HG03575 (cell line): ENCODE measurements at regions not wholly inside any gene's neighbourhood (a gene's known extent, or its start where the extent isn't known, plus 50 kb on each side); places are given as distances from the start of the nearest gene placed in this dataset.

ENCODE experiments used
- ATAC-seq: cut with Tn5 transposase; IDR thresholded peaks from one replicate; pipeline ENCODE4 v1.9.1; 2021; ENCODE audit not compliant: unreplicated experiment, insufficient number of reproducible peaks, low FRiP score; ENCODE audit errors: extremely low read depth

DNA sequence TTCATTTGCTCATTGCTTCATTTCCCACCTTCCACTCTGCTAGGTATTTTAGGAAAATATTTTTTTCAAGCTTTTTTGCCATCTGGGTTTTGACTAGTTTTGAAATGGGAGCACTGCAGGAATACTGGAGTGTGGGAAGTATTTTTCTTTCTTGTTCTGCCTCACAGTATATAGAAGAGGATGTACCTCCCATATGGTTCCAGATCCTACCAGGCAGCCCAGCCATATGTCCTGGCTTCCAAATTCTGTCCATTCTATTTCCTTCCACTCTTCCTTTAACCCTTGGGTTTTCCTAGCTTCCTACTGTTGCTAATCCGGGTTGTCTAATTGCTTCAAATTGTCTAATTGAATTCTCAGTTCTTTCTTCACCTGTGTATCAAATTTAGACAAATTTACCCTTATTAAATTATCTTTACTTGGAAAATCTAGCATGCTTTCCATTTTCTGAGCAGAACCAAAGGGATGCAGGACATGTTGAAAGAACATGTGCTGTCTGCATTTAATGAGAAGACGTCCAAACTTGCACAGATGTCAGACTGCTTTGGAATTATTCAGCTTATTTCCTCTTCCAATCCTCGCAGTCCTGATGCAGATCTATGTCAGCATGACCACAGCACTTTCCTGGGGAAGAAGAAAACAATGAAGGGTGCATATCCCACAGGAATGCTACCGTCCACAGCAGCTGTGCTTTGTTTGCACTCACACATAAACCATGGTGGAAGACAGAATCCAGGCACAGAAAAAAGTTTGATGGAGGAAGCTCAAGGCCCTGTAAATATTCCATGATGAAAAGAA, 1273.9 kb upstream of the MAP3K7 start:
- no peak for ATAC-seq

DNA sequence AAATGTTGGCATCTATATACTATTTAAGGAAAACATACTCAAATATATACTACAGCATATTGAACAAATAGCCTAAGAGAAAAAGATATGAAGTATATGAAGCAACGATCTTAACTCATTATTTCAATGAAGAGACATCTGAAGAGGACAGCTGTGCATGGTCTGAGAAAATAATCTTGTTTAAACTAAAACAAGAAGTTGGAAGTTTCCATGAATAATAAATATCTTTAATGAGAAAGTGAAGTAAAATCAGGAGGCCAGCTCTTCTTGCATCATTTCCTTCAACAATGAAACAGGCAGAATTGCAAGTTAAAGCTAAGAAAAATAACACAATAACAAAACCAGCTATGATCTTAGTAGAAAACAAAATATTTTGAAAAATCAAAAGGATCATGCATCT, 1265.4 kb upstream of the MAP3K7 start:
- no peak for ATAC-seq

DNA sequence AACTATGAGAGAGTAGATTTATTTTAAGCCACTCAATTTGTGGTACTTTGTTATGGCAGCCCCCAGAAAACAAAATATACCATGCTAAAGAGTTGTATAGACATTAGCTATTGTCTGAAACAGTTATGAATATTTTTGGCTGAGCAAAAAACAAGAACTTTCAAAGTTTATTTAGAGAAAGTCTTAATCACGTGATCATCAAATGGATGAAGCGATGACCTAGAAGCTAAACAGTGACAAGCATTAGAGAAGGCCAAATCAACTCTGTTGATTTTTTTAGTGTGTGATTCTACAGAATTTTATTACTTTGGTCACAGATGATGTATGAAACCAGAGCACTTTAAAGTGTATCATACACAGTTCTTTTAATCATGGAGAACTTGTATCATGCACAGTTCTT, 1247.9 kb upstream of the MAP3K7 start:
- ATAC-seq: no peak

DNA sequence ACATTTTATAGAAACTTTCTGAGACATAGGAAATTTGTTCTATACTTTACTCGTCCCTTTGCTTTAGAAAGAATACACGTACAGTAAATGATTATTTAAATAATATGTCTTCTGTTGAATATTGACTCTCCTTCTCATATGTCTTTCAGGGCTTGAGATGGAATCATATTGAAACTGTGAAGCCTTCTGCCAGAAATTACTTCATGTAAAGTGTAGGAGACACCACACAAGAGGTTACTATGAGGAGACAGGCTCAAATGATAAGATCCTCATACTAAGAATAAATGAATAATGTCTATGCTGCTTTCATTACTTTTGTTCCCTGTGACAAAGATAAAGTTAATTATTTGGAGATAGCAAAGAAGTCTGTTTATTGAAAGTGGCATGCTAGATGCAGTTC, 1240.3 kb upstream of the MAP3K7 start:
- ATAC-seq: no peak

DNA sequence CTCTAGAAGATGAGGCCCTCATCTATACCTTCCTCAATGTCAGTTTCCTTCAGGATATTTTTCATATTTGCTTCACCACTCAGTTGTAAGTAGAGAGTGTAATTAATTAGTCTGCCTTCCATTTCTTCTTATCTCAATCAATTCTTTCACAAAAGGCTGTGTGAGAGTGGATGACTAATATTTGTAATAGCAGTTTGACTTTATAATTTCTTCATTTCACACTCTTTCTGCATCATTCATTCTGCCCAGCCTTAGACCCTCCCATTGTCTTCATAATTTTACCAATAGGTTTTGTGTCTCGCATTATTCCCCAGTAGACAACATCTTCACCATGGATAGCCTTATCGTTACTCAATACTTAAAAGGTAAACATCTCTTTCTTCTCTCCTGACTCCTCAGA, 1239.3 kb upstream of the MAP3K7 start:
- ATAC-seq: no peak

DNA sequence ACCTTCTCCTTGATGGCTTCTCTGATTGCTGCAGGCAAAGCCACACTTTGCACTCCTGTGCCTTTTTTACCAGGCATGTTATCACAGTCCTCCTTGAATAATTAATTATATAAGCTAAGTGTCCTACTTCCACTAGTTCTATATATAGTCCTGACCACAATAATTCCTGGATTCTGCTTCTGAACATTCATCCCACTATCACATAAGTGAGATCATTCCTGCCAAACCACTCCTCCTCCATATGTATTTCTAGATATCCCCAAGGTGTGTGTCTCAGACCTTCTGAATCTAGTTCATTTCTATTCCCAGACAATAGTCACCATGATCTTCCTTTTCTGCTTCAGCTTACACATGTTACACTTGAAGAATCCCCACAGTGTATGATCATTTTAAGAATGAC, 1237.5 kb upstream of the MAP3K7 start:
- ATAC-seq: no peak

DNA sequence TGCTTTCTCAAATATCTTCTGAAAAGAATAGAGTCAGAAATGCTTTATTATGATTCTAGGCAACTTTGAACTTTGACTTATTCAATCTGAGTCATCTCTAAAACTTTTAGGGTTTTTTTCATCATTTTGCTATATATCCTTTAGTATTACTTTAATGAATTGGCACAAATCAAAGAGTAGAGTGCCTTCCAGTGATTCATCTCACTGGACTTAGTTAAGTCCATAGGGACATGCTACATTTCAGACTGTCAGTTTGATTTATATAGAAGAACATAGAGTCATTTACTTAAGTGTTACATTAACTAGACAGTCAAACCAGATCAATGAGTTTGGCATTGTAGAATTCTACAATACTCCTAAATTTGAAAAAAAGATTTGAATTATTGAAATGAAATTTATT, 1235.7 kb upstream of the MAP3K7 start:
- no peak for ATAC-seq

DNA sequence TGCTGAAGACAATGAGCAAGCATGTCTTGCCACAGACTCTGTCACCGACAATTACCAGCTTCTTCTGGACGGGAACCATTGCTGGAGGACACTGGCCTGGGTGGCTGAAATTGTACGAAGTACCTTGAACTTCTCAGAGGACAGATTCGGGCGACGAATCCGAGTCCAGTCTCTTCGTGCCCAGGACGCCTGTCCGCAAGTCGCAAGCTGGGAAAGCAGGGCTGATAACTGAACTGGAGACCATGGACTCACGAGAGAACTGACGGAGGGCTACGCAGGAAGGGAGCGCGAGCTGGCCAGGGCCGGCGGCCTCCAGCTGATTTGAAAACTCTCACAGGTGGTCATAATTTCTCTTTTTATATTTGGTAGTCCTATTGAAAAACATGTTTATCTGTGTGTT, 1229.5 kb upstream of the MAP3K7 start:
- no peak for ATAC-seq

DNA sequence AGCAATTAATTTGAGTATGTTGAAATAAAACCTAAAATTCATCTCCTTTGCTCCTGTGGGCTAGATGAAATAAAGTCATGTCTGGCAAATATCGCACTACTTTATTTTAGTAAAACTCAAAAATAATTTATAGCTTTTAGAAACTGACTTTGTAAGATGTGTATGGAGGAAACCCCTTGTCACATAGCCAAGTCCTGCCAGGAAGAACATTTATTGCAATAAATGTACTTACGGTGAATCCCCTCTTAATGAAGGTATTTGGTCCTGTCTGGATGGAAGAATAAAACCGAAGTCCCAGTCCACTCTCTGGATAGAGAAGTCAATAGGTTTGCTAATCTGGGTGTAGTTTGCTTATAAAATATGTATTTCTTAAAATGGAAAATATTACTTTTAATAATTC, 1226.8 kb upstream of the MAP3K7 start:
- ATAC-seq: no peak

DNA sequence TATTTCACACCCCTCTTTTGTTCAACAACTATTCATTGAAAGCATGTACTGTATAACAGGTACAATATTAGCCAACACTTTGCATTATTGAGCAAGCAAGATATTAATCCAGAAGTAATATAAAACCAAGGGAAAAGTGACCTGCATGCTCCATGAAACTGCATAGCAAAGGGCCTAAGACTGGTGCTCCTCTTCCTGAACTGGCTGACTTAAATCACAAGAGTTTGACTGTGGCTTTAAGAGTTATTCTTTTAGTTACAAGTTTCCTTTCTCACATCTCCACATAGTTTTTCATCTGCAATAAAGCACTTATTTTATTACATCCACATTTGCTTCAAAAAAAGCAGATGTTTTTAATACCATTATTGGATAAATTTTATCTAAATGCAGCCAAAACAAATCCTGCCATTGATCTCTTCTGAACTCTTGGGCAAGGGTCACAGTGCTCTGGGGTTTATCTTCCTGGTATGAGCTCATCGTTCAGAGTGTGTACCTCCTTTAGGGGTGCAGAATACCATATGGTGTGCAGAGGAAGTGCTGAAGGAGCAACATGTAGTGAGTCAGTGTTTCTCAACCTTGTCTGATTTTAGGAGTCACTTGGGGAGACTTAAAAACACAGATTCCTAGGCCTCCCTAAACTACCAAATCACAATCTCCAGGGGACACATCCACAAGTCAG, 1225.9 kb upstream of the MAP3K7 start:
- no peak for ATAC-seq

DNA sequence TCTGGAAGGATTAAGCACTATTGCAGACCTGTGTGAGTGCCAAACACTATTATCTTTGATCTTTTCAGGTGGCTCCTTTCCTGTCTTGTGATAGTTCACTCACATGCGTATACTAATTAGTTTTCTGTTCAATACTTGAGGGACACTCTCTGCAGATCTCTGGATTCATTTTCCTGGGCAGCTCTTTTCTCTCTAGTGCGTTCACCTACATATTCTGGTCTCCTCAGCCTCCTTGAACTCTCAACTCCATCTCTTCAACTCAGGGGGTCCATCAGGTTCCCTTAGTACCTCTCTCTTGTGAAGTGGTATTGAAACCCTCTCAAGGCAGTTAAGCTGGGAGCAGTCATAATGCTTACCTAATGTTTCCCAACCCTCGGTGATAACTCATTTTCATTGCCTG, 1218.1 kb upstream of the MAP3K7 start:
- ATAC-seq: no peak

DNA sequence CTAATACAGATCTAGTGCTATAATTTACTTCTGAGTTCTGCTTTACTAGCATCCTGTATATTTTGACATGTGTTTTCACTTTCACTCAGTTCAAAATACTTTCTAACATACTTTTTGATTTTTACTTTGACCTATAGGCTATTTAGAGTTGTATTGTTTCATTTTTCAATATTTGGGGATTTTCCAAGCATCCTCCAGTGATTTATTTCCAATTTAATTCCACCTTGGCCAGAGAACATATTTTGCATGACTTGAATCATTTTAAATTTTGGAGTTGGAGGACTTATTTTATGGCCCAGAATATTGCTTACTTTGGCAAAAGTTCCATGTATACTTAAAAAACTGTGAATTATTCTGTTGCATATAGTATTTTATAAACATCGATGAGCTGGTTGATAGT, 1215.6 kb upstream of the MAP3K7 start:
- no peak for ATAC-seq

DNA sequence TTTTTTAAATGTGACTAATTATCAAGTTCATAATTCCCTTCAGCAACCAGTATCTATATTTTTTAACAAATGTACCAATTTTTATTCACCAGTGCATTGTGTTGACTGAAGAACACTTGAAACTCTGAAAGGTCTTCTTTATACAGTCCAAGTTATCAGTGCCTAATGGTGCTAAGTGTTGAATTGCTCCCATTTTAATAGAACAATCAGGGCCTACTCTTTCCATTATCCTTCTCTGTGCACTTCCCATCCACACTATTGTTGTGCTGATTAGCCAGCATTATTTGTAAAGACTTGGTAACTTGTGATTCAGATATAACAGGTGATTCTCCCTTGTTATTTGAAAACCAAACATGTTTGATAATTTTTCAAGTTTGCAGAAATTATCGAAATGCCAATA, 1209.7 kb upstream of the MAP3K7 start:
- no peak for ATAC-seq

DNA sequence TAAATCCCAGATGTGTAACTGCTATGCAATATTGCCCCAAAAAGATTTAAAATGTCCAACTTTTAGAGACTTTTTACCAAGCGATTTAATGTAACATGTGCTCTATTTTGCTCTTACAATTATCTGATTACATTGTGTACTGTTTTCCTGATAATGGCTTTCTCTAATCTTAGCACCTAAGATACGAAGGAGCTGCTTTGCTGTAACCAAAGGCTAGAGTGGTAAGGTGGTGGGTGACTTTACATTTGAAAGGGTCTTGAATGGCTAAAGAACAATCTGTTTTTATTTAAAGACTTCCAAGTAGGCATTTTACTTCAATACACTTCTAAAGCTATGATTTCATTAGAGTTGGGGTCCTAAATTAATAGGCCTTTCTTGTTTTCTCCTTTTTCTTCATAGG, 1201.6 kb upstream of the MAP3K7 start:
- ATAC-seq: no peak

DNA sequence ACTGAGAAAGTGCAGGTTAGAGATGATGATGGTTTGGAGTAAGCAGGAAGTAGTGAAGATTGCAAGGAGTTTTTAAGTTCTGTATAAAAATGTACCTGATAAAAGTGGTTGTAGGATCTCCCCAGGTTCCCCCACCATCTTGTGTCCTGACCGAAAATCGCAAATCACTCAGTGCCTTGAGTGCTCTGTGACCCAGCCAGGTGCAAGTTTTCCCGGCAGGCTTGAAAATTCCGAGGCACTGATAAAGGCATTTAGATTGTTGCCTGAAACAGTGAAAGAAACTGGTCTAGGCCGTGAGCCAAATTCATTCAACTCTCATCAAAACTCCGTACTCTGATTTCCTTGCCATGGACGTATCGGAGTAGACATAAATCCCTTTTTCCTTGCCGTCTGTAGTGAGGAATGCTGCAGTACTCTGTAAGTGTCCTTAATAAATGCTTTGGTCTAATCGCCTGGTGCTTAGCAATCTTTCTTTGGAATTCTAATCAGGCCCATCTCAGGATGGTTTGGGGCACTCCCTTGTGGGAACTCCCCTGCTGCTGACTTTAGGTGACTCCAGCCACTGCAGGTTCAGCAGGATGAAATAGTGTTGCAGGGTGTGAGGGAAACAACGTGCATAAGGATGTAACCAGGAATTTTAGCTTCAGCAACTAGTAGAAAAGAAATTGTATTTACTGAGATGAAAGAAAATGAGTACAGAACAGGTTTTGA, 1199.8 kb upstream of the MAP3K7 start:
- no peak for ATAC-seq

DNA sequence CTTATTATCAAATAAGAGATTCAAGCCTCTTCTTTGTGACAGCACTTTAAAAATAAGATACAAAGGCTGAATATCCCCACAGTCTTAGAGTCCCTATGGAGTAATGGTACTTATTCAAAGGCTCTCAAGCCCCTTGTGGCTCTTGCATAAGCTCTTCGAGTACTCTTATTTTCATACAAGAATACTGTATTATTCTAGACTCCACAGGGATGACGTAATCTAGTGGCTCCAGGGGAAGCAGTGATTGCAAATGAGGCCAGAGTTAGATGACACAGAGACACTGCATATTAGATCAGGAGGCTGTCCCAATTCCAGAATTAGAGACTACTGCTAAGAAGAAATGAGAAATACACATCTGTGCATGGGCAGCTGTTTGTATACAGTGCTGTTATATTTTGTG, 1195.9 kb upstream of the MAP3K7 start:
- ATAC-seq: no peak

DNA sequence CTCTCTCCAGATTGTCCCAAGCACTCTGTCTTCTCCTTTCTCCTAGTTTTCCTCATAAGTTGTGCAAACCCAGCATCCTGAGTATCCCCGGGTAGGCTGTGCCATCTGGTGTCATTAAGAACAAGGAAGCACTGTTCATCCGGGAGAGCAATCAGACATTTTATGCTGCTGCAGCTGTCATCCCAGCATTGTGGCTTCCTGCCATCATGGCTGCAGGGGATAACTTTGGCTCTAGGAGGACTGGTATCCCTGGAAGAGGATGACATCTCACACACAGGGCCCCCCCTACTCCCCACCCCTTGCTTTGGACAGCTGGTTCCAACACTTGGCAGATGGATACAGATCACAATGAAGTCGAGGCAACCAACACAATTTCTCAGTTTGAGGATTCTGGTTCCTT, 1195.1 kb upstream of the MAP3K7 start:
- ATAC-seq: no peak

DNA sequence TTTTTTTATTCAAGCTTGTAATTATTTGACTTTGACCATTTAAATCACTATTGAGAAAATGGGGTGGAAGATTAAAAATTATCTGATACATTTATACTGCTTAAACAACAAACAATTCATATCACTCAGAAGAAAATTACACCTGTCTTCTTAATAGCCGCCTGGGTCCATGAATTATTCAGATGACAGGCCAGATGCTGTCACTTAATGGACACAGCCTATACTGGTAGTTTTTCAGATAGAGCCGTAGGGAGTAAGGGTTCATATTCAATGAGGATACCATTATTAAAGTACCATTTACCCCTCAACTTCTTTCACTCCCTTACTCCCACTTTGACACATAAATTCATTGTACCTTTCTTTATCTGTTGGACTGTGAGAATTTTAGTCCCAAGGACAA, 1193.4 kb upstream of the MAP3K7 start:
- no peak for ATAC-seq

DNA sequence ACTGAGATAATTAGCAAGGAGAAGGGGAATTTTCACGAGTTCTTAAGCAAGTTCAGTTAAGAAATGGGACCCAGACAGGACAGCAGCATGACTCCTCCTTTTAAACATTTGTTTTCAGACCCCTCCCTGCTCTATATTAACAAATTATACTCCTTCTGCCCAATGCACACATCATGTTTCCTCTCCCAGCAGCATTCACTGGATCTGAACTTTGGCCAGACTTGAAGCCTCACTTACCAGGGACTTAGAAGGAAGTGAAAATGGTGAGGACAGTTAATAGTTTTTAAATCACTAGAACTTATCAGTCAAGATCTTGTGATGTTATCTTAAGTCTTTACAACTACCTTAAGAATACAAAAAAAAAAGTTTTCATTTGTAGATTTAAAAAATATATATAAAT, 1174.7 kb upstream of the MAP3K7 start:
- no peak for ATAC-seq

DNA sequence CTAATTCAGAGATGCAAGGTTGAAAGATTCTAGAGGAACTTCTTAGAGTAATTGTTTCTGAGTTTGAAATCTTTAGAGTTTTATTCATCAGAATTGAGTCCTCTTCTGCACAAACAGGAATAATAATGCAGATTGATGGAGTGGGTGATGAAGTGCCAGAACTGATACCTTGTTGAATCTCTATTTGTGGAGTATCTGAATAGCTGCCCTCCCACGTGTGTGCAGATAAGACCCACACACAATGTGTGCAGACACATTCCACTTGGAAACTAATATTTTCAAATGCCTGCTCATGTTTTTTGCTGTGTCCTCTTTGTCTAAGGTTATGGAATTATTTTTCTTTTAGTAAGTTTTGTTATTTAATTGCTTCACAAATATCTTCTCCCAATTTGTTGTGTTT, 1167.8 kb upstream of the MAP3K7 start:
- ATAC-seq: no peak
